ENCODE measurements at regions not wholly inside any gene's neighbourhood (a gene's known extent, or its start where the extent isn't known, plus 50 kb on each side); places are given as distances from the start of the nearest gene placed in this dataset.

- no peak for DNase-seq
- Mint-ChIP-seq H3K4me1 (peaks cover 9% of the 10 kb centered on the region), H3K36me3 (ENCODE audit: low read depth) (no peaks in the 10 kb centered on the region), H3K27me3 (ENCODE audit: insufficient read depth) (no peaks in the 10 kb centered on the region), H3K4me3 (no peak overlapping the region), H3K9me3 (peaks cover 5% of the 10 kb centered on the region), H3K27ac (no peak overlapping the region)
- H3K27me3 ChIP-seq (ENCODE audit: control insufficient read depth, insufficient read depth, low read length, poor library complexity, severe bottlenecking) = no peaks in the 10 kb centered on the region
- H3K27ac ChIP-seq (ENCODE audit: low read depth, low read length) = no peak overlapping the region
- H3K4me3 ChIP-seq (ENCODE audit: low read length) = no peak overlapping the region
- TF ChIP-seq, protein P1, sequence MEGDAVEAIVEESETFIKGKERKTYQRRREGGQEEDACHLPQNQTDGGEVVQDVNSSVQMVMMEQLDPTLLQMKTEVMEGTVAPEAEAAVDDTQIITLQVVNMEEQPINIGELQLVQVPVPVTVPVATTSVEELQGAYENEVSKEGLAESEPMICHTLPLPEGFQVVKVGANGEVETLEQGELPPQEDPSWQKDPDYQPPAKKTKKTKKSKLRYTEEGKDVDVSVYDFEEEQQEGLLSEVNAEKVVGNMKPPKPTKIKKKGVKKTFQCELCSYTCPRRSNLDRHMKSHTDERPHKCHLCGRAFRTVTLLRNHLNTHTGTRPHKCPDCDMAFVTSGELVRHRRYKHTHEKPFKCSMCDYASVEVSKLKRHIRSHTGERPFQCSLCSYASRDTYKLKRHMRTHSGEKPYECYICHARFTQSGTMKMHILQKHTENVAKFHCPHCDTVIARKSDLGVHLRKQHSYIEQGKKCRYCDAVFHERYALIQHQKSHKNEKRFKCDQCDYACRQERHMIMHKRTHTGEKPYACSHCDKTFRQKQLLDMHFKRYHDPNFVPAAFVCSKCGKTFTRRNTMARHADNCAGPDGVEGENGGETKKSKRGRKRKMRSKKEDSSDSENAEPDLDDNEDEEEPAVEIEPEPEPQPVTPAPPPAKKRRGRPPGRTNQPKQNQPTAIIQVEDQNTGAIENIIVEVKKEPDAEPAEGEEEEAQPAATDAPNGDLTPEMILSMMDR (conservative IDR thresholded peaks at IDR 0.05) = no peak
- no peaks in the 10 kb centered on the region for H3K9me3 ChIP-seq (ENCODE audit: control insufficient read depth, low read length)
- whole genome bisulfite sequencing, 2 experiments (ENCODE audit: insufficient coverage in 1 of 2, insufficient read length in 1 of 2) = 67% methylated on average over 1 of the region's 1 CpG; no CpG with 5 or more reads in 1 of the 2 experiments
- H3K9ac ChIP-seq (ENCODE audit: extremely low read depth, low read length, poor library complexity, severe bottlenecking) = no peak overlapping the region
- no peaks in the 10 kb centered on the region for H3K36me3 ChIP-seq (ENCODE audit: control insufficient read depth, insufficient read depth, low read length)
- H3K4me1 ChIP-seq (ENCODE audit: control insufficient read depth, insufficient read depth, low read length) = peaks cover 4% of the 10 kb centered on the region
Measured at GRCh38 chr3:106711650-106712049, 665.6 kb upstream of the CCDC54 start.

- no peaks in the 10 kb centered on the region for H3K36me3 Mint-ChIP-seq (ENCODE audit: low read depth)
- no peaks in the 10 kb centered on the region for H3K36me3 ChIP-seq (ENCODE audit: control insufficient read depth, insufficient read depth, low read length)
- H3K4me3 ChIP-seq (ENCODE audit: low read length) = no peak overlapping the region
- peaks cover 9% of the 10 kb centered on the region for H3K4me1 Mint-ChIP-seq
- peaks cover 5% of the 10 kb centered on the region for H3K9me3 Mint-ChIP-seq
- H3K9ac ChIP-seq (ENCODE audit: extremely low read depth, low read length, poor library complexity, severe bottlenecking) = no peak overlapping the region
- no peak for DNase-seq
- TF ChIP-seq, protein P1 (conservative IDR thresholded peaks at IDR 0.05) = no peak
- H3K27me3 ChIP-seq (ENCODE audit: control insufficient read depth, insufficient read depth, low read length, poor library complexity, severe bottlenecking) = no peaks in the 10 kb centered on the region
- H3K4me1 ChIP-seq (ENCODE audit: control insufficient read depth, insufficient read depth, low read length) = peaks cover 4% of the 10 kb centered on the region
- H3K27ac ChIP-seq (ENCODE audit: low read depth, low read length) = no peak overlapping the region
- no peak overlapping the region for H3K4me3 Mint-ChIP-seq
- no peak overlapping the region for H3K27ac Mint-ChIP-seq
- H3K27me3 Mint-ChIP-seq (ENCODE audit: insufficient read depth) = no peaks in the 10 kb centered on the region
- no peaks in the 10 kb centered on the region for H3K9me3 ChIP-seq (ENCODE audit: control insufficient read depth, low read length)
Measured at GRCh38 chr3:106714400-106714799, 662.8 kb upstream of the CCDC54 start.

DNA sequence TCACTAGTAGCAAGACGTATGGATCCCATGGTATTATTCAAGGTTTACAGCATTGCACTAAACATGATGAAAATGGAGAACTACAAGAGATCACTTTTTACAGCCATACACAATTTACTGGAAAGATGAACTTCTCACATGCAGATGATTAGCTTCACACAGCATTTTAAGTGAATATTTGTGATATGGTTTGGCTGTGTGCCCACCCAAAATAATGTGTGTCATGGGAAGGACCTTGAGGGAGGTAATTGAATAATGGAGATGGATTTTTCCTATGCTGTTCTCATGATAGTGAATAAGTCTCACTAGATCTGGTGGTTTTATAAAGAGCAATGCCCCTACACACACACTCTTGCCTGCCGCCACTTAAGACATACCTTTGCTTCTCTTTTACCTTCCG, 662.0 kb upstream of the CCDC54 start:
- Mint-ChIP-seq H3K27me3 (ENCODE audit: insufficient read depth) (no peaks in the 10 kb centered on the region), H3K36me3 (ENCODE audit: low read depth) (peaks cover 3% of the 10 kb centered on the region), H3K9me3 (peaks cover 7% of the 10 kb centered on the region), H3K4me1 (peaks cover 9% of the 10 kb centered on the region), H3K4me3 (no peak overlapping the region), H3K27ac (no peak overlapping the region)
- Histone ChIP-seq H3K4me3 (ENCODE audit: low read length) (no peak overlapping the region), H3K9me3 (ENCODE audit: control insufficient read depth, low read length) (no peaks in the 10 kb centered on the region), H3K36me3 (ENCODE audit: control insufficient read depth, insufficient read depth, low read length) (no peaks in the 10 kb centered on the region), H3K27ac (ENCODE audit: low read depth, low read length) (no peak overlapping the region), H3K4me1 (ENCODE audit: control insufficient read depth, insufficient read depth, low read length) (peaks cover 4% of the 10 kb centered on the region), H3K9ac (ENCODE audit: extremely low read depth, low read length, poor library complexity, severe bottlenecking) (no peak overlapping the region), H3K27me3 (ENCODE audit: control insufficient read depth, insufficient read depth, low read length, poor library complexity, severe bottlenecking) (no peaks in the 10 kb centered on the region)
- TF ChIP-seq, protein P1 (conservative IDR thresholded peaks at IDR 0.05) = no peak
- WGBS, 2 experiments (ENCODE audit: insufficient coverage in 1 of 2, insufficient read length in 1 of 2) = 92 to 100% methylated on average over 1 to 3 of the region's 3 CpGs
- DNase-seq = no peak

All from endodermal cell (in vitro differentiated cells).